Hepatocyte (in vitro differentiated cells): ENCODE measurements at regions not wholly inside any gene's neighbourhood (a gene's known extent, or its start where the extent isn't known, plus 50 kb on each side); places are given as distances from the start of the nearest gene placed in this dataset.

Experiments used
- DNase-seq: peaks from one replicate; pipeline ENCODE4 v3.0.0-alpha.2; 2016; ENCODE audit warnings: low spot score
- H2AFZ ChIP-seq: fragments of 200-600 bp; sonication (generic); 2 replicates; pipeline ENCODE4 v1.6.0; 2016; ENCODE audit warnings: antibody characterized with exemption, mild to moderate bottlenecking
- H3K27ac ChIP-seq: fragments of 200-600 bp; sonication (generic); 2 replicates; pipeline ENCODE4 v1.5.1; 2016; ENCODE audit warnings: mild to moderate bottlenecking
- H3K27me3 ChIP-seq: fragments of 200-600 bp; sonication (generic); 2 replicates; pipeline ENCODE4 v1.6.1; 2016
- H3K36me3 ChIP-seq: fragments of 200-600 bp; sonication (generic); replicated peaks from 2 replicates; pipeline ENCODE4 v1.5.1; 2016; ENCODE audit warnings: low read depth; ENCODE audit not compliant: insufficient read depth
- H3K4me1 ChIP-seq: fragments of 200-600 bp; sonication (generic); 2 replicates; pipeline ENCODE4 v1.5.1; 2016; ENCODE audit warnings: mild to moderate bottlenecking, moderate library complexity; ENCODE audit not compliant: insufficient read depth
- H3K4me2 ChIP-seq: fragments of 200-600 bp; sonication (generic); 2 replicates; pipeline ENCODE4 v1.6.0; 2016
- H3K4me3 ChIP-seq: fragments of 200-600 bp; sonication (generic); 2 replicates; pipeline ENCODE4 v1.5.1; 2016; ENCODE audit warnings: mild to moderate bottlenecking
- H3K79me2 ChIP-seq: fragments of 200-600 bp; sonication (generic); 2 replicates; pipeline ENCODE4 v1.6.0; 2017; ENCODE audit warnings: mild to moderate bottlenecking
- H3K9me2 ChIP-seq: fragments of 200-600 bp; sonication (generic); replicated peaks from 2 replicates; pipeline ENCODE4 v1.6.0; 2017; ENCODE audit warnings: mild to moderate bottlenecking; ENCODE audit not compliant: insufficient read depth
- H3K9me3 ChIP-seq: fragments of 200-600 bp; sonication (generic); 2 replicates; pipeline ENCODE4 v1.5.1; 2016; ENCODE audit warnings: low read depth, mild to moderate bottlenecking
- H4K20me1 ChIP-seq: fragments of 200-600 bp; sonication (generic); 2 replicates; pipeline ENCODE4 v1.6.0; 2016; ENCODE audit warnings: mild to moderate bottlenecking; ENCODE audit not compliant: insufficient read depth, poor library complexity, severe bottlenecking
- EZH2 ChIP-seq: fragments of 200-600 bp; sonication (generic); IDR thresholded peaks from 2 replicates; pipeline ENCODE4 v1.6.1; 2016; ENCODE audit warnings: antibody characterized with exemption, mild to moderate bottlenecking, borderline replicate concordance
- EZH2phosphoT487 ChIP-seq: fragments of 200-600 bp; sonication (generic); IDR thresholded peaks from one replicate; pipeline ENCODE4 v1.6.1; 2018; ENCODE audit warnings: antibody characterized with exemption, mild to moderate bottlenecking, low read depth, moderate library complexity; ENCODE audit not compliant: unreplicated experiment, severe bottlenecking
- WGBS: methylation state at CpG from one replicate; pipeline ENCODE4 v1.1.6; 2016; ENCODE audit warnings: low lambda C conversion rate; ENCODE audit errors: missing lambda C conversion rate; 5-methylcytosine and 5-hydroxymethylcytosine counted together
- TF ChIP-seq, protein P1 (sequence below): fragments of 200-600 bp; sonication (generic); IDR thresholded peaks from 2 replicates; pipeline ENCODE4 v1.5.1; 2016; ENCODE audit warnings: antibody characterized with exemption, mild to moderate bottlenecking; ENCODE audit not compliant: poor library complexity

GRCh38 chr18:27652480-27653121 lies 467.5 kb upstream of the CHST9 start:
- no peaks in the 10 kb centered on the region for H3K9me3 ChIP-seq
- no peaks in the 10 kb centered on the region for H3K4me1 ChIP-seq
- H3K27me3 ChIP-seq, result no peaks in the 10 kb centered on the region
- no peak overlapping the region for H3K4me3 ChIP-seq
- 51% methylated on average over 2 of the region's 2 CpGs for WGBS
- H3K27ac ChIP-seq, result no peak overlapping the region
- no peaks in the 10 kb centered on the region for H3K9me2 ChIP-seq
- no peaks in the 10 kb centered on the region for H4K20me1 ChIP-seq
- H2AFZ ChIP-seq, result no peak overlapping the region
- no peaks in the 10 kb centered on the region for H3K36me3 ChIP-seq
- no peak for DNase-seq
- no peaks in the 10 kb centered on the region for H3K79me2 ChIP-seq
- no peak overlapping the region for H3K4me2 ChIP-seq
- TF ChIP-seq EZH2phosphoT487 (no peak), EZH2 (no peak)

DNA sequence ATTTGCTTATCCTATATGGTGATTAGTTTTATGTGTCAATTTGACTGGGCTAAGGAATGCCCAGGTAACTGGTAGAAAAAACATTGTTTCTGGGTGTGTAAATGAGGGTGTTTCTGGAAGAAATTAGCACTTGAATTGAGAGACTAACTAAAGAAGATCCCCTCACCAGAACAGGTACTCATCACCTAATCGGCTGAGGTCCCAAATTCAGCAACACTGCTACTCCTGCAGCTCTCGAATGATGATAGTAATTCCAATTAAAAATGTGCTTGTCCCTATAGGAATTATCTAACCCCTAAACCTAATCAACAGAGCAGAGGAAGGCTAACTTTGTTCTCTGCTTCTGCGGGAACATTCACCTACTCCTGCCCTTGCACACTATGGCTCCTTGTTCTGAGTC lies 464.5 kb upstream of the CHST9 start:
- no peak overlapping the region for H3K4me2 ChIP-seq
- no peaks in the 10 kb centered on the region for H3K4me1 ChIP-seq
- no peaks in the 10 kb centered on the region for H3K36me3 ChIP-seq
- 92% methylated on average over 3 of the region's 3 CpGs for WGBS
- no peaks in the 10 kb centered on the region for H3K9me2 ChIP-seq
- H3K4me3 ChIP-seq, result no peak overlapping the region
- no peaks in the 10 kb centered on the region for H3K79me2 ChIP-seq
- TF ChIP-seq EZH2 (no peak), EZH2phosphoT487 (no peak)
- TF ChIP-seq, protein P1, sequence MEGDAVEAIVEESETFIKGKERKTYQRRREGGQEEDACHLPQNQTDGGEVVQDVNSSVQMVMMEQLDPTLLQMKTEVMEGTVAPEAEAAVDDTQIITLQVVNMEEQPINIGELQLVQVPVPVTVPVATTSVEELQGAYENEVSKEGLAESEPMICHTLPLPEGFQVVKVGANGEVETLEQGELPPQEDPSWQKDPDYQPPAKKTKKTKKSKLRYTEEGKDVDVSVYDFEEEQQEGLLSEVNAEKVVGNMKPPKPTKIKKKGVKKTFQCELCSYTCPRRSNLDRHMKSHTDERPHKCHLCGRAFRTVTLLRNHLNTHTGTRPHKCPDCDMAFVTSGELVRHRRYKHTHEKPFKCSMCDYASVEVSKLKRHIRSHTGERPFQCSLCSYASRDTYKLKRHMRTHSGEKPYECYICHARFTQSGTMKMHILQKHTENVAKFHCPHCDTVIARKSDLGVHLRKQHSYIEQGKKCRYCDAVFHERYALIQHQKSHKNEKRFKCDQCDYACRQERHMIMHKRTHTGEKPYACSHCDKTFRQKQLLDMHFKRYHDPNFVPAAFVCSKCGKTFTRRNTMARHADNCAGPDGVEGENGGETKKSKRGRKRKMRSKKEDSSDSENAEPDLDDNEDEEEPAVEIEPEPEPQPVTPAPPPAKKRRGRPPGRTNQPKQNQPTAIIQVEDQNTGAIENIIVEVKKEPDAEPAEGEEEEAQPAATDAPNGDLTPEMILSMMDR, result no peak
- no peak overlapping the region for H3K27ac ChIP-seq
- no peaks in the 10 kb centered on the region for H4K20me1 ChIP-seq
- H3K9me3 ChIP-seq, result no peaks in the 10 kb centered on the region
- H3K27me3 ChIP-seq, result no peaks in the 10 kb centered on the region
- H2AFZ ChIP-seq, result no peak overlapping the region
- DNase-seq, result no peak

GRCh38 chr18:27645929-27646328 lies 460.8 kb upstream of the CHST9 start:
- H3K79me2 ChIP-seq, result no peaks in the 10 kb centered on the region
- H3K4me2 ChIP-seq, result no peak overlapping the region
- no peak for DNase-seq
- H3K36me3 ChIP-seq, result no peaks in the 10 kb centered on the region
- TF ChIP-seq EZH2phosphoT487, result no peak
- no peak for TF ChIP-seq EZH2
- TF ChIP-seq, protein P1, result no peak
- no peak overlapping the region for H3K4me3 ChIP-seq
- no peak overlapping the region for H2AFZ ChIP-seq
- H3K4me1 ChIP-seq, result no peaks in the 10 kb centered on the region
- no peaks in the 10 kb centered on the region for H3K9me2 ChIP-seq
- H3K27me3 ChIP-seq, result no peaks in the 10 kb centered on the region
- no peak overlapping the region for H3K27ac ChIP-seq
- no peaks in the 10 kb centered on the region for H4K20me1 ChIP-seq
- H3K9me3 ChIP-seq, result no peaks in the 10 kb centered on the region
- WGBS, result 64% methylated on average over 1 of the region's 1 CpG

- 88% methylated on average over 9 of the region's 9 CpGs for WGBS
- Histone ChIP-seq H3K9me3 (no peaks in the 10 kb centered on the region), H3K4me1 (no peaks in the 10 kb centered on the region), H2AFZ (no peak overlapping the region), H3K4me3 (no peak overlapping the region), H3K4me2 (no peak overlapping the region), H3K27ac (no peak overlapping the region), H3K36me3 (no peaks in the 10 kb centered on the region), H3K9me2 (no peaks in the 10 kb centered on the region), H3K79me2 (no peaks in the 10 kb centered on the region), H4K20me1 (no peaks in the 10 kb centered on the region), H3K27me3 (no peaks in the 10 kb centered on the region)
- TF ChIP-seq, protein P1, result no peak
- TF ChIP-seq EZH2, result no peak
- no peak for TF ChIP-seq EZH2phosphoT487
- DNase-seq, result no peak
These were observed 451.5 kb upstream of the CHST9 start for GRCh38 chr18:27636576-27637085.
